ENCODE measurements at regions not wholly inside any gene's neighbourhood (a gene's known extent, or its start where the extent isn't known, plus 50 kb on each side); places are given as distances from the start of the nearest gene placed in this dataset.

GRCh38 chr1:106120789-106121188, 935.7 kb upstream of the PRMT6 start:
- TF ChIP-seq CTCF (IDR thresholded peaks at IDR 0.05; ENCODE audit: low read depth, low read length) (no peak), MAX (IDR thresholded peaks at IDR 0.05; ENCODE audit: low read depth, low read length) (no peak)
